ENCODE measurements at regions not wholly inside any gene's neighbourhood (a gene's known extent, or its start where the extent isn't known, plus 50 kb on each side); places are given as distances from the start of the nearest gene placed in this dataset.

DNA sequence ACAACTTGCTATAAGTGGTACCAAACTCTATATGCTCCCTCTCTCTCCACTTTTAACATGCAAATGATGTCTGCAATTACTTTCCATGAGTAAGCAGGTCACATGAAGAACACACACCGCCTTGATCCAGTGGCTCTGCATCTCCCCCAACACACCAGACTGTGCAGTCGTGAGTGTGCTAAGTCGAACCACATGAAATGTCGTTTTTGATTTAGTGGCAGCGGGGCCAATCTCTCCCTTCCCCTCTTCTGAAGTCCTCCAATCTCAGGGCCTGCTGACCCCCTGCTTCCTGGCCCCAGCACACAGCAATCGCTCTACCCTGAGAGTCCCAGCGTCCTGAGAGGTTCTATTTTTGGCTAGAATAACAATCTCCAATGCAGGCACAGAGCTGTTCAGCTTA, 312.5 kb downstream of the SHQ1 start:
- Histone ChIP-seq H3K27me3 (ENCODE audit: insufficient read depth, low read depth) (no peaks in the 10 kb centered on the region), H3K79me2 (ENCODE audit: low read depth) (no peaks in the 10 kb centered on the region), H3K27ac (no peak overlapping the region), H3K4me1 (replicated peaks; ENCODE audit: insufficient read depth) (no peaks in the 10 kb centered on the region), H3K9me3 (ENCODE audit: insufficient read depth, low read depth) (no peaks in the 10 kb centered on the region), H3F3A (ENCODE audit: insufficient read depth, low read depth) (no peaks in the 10 kb centered on the region), H3K4me3 (no peak overlapping the region), H4K20me1 (ENCODE audit: insufficient read depth) (no peaks in the 10 kb centered on the region), H3K9me2 (ENCODE audit: insufficient read depth) (no peaks in the 10 kb centered on the region), H2AFZ (no peak overlapping the region), H3K4me2 (no peak overlapping the region), H3K36me3 (ENCODE audit: low read depth) (no peaks in the 10 kb centered on the region)
- DNase-seq = no peak
- ChIA-PET CTCF (no interaction called here), POLR2A (ENCODE audit: unreplicated experiment) (no interaction called here)
- no TSS peak for BruUV-seq (replicated peaks)
- intact Hi-C loops (cut with micrococcal nuclease; ENCODE audit: unreplicated experiment) = no loop called here
- TF ChIP-seq, protein P1, sequence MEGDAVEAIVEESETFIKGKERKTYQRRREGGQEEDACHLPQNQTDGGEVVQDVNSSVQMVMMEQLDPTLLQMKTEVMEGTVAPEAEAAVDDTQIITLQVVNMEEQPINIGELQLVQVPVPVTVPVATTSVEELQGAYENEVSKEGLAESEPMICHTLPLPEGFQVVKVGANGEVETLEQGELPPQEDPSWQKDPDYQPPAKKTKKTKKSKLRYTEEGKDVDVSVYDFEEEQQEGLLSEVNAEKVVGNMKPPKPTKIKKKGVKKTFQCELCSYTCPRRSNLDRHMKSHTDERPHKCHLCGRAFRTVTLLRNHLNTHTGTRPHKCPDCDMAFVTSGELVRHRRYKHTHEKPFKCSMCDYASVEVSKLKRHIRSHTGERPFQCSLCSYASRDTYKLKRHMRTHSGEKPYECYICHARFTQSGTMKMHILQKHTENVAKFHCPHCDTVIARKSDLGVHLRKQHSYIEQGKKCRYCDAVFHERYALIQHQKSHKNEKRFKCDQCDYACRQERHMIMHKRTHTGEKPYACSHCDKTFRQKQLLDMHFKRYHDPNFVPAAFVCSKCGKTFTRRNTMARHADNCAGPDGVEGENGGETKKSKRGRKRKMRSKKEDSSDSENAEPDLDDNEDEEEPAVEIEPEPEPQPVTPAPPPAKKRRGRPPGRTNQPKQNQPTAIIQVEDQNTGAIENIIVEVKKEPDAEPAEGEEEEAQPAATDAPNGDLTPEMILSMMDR (conservative IDR thresholded peaks at IDR 0.05) = no peak
- TF ChIP-seq EZH2 (IDR thresholded peaks at IDR 0.05; ENCODE audit: low read depth) = no peak

DNA sequence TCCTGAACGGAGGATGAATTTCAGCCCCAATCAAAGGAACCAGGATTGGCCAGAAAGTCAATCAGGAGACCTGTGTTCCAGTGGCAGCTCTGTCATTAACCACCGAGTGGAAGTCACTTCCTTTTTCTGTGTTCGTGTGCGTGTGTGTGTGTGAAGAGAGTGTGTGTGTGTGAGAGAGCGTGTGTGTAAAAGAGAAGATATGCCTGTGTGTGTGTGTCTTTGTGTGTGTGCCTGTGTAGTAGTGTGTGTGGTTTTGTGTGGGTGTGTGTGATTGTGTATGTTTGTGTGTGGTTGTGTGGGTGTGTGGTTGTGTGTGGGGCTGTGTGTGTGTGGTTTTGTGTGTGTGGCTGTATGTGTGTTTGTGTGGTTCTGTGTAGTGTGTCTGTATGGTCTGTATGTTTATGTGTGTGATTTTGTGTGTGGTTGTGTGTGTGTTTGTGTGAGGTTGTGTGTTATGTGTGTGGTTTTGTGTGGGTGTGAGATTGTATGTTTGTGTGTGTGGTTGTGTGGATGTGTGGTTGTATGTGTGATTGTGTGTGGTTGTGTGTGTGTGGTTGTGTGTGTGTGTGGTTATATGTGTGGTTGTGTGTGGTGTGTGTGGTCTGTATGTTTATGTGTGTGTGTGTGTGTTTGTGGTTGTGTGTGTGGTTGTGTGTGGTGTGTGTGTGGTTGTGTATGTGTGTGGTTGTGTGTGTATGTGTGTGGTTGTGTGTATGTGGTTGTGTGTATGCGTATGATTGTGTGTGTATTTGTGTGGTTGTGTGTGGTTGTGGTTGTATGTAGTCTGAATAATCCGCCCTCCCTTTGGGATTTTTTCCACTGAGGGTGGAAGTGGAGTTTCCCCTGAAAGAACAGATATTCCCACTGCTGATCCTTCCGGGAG, 314.4 kb downstream of the SHQ1 start:
- Histone ChIP-seq H3K79me2 (ENCODE audit: low read depth) (no peaks in the 10 kb centered on the region), H3K36me3 (ENCODE audit: low read depth) (no peaks in the 10 kb centered on the region), H3K9me2 (ENCODE audit: insufficient read depth) (no peaks in the 10 kb centered on the region), H3K9me3 (ENCODE audit: insufficient read depth, low read depth) (no peaks in the 10 kb centered on the region), H3K4me3 (no peak overlapping the region), H2AFZ (no peak overlapping the region), H4K20me1 (ENCODE audit: insufficient read depth) (no peaks in the 10 kb centered on the region), H3K27me3 (ENCODE audit: insufficient read depth, low read depth) (no peaks in the 10 kb centered on the region), H3K4me2 (no peak overlapping the region), H3F3A (ENCODE audit: insufficient read depth, low read depth) (no peaks in the 10 kb centered on the region), H3K27ac (no peak overlapping the region), H3K4me1 (replicated peaks; ENCODE audit: insufficient read depth) (no peaks in the 10 kb centered on the region)
- BruUV-seq (replicated peaks) = no TSS peak
- POLR2A ChIA-PET (ENCODE audit: unreplicated experiment) = no interaction called here
- TF ChIP-seq, protein P1 (conservative IDR thresholded peaks at IDR 0.05) = no peak
- TF ChIP-seq EZH2 (IDR thresholded peaks at IDR 0.05; ENCODE audit: low read depth) = no peak
- DNase-seq = no peak
- intact Hi-C loops (cut with micrococcal nuclease; ENCODE audit: unreplicated experiment) = no loop called here
- CTCF ChIA-PET = no interaction called here

DNA sequence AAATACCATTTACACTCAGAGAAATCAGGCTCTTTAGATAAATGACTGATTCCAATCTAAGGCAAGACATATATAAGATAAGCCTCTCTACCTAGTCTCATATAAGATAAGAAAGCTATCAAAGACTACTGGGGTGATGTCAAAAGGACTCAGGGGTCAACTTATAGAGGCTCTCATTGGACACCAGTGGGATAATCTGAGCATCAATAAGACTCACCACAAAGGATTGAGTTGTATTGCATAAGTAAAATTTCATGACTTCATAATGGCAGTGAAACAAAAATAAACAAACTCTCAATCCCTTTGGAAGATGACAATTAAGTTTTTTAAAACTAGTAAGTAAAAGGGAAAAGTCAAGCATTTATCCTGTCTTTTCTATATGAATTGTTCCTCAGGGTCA, 317.8 kb downstream of the SHQ1 start:
- no peaks in the 10 kb centered on the region for H4K20me1 ChIP-seq (ENCODE audit: insufficient read depth)
- no peak overlapping the region for H3K4me2 ChIP-seq
- H3K27me3 ChIP-seq (ENCODE audit: insufficient read depth, low read depth) = no peaks in the 10 kb centered on the region
- ChIA-PET CTCF (no interaction called here), POLR2A (ENCODE audit: unreplicated experiment) (no interaction called here)
- no peaks in the 10 kb centered on the region for H3K9me3 ChIP-seq (ENCODE audit: insufficient read depth, low read depth)
- TF ChIP-seq EZH2 (IDR thresholded peaks at IDR 0.05; ENCODE audit: low read depth) = no peak
- TF ChIP-seq, protein P1 (conservative IDR thresholded peaks at IDR 0.05) = no peak
- no peak for DNase-seq
- H3K27ac ChIP-seq = no peak overlapping the region
- no peaks in the 10 kb centered on the region for H3K9me2 ChIP-seq (ENCODE audit: insufficient read depth)
- H3K36me3 ChIP-seq (ENCODE audit: low read depth) = no peaks in the 10 kb centered on the region
- H3K79me2 ChIP-seq (ENCODE audit: low read depth) = no peaks in the 10 kb centered on the region
- BruUV-seq (replicated peaks) = no TSS peak
- no peak overlapping the region for H2AFZ ChIP-seq
- H3K4me3 ChIP-seq = no peak overlapping the region
- no peaks in the 10 kb centered on the region for H3F3A ChIP-seq (ENCODE audit: insufficient read depth, low read depth)
- intact Hi-C loops (cut with micrococcal nuclease; ENCODE audit: unreplicated experiment) = no loop called here
- H3K4me1 ChIP-seq (replicated peaks; ENCODE audit: insufficient read depth) = no peaks in the 10 kb centered on the region
